ENCODE measurements at regions not wholly inside any gene's neighbourhood (a gene's known extent, or its start where the extent isn't known, plus 50 kb on each side); places are given as distances from the start of the nearest gene placed in this dataset.

GRCh38 chr1:2865000-2865399, 63.5 kb upstream of the TTC34 start:
- TF ChIP-seq CTCF (IDR thresholded peaks at IDR 0.05) (no peak), POLR2A (IDR thresholded peaks at IDR 0.05) (no peak)
